ENCODE measurements at regions not wholly inside any gene's neighbourhood (a gene's known extent, or its start where the extent isn't known, plus 50 kb on each side); places are given as distances from the start of the nearest gene placed in this dataset.

GRCh38 chr6:169883316-169883715 lies 131.9 kb downstream of the ERMARD start:
- Mint-ChIP-seq H3K9me3 (no peaks in the 10 kb centered on the region), H3K4me3 (no peak overlapping the region), H3K36me3 (ENCODE audit: low read depth) (no peaks in the 10 kb centered on the region), H3K4me1 (ENCODE audit: low read depth) (no peaks in the 10 kb centered on the region), H3K27me3 (peaks cover 20% of the 10 kb centered on the region), H3K27ac (peak overlapping the region; percentile 45)

- Mint-ChIP-seq H3K4me3 (no peak overlapping the region), H3K27ac (no peak overlapping the region), H3K4me1 (ENCODE audit: low read depth) (no peaks in the 10 kb centered on the region), H3K9me3 (no peaks in the 10 kb centered on the region), H3K27me3 (peaks cover 19% of the 10 kb centered on the region), H3K36me3 (ENCODE audit: low read depth) (no peaks in the 10 kb centered on the region)
These were observed 130.6 kb downstream of the ERMARD start for GRCh38 chr6:169881976-169882375.

- no peaks in the 10 kb centered on the region for H3K9me3 Mint-ChIP-seq
- no peaks in the 10 kb centered on the region for H3K36me3 Mint-ChIP-seq (ENCODE audit: low read depth)
- no peak overlapping the region for H3K4me3 Mint-ChIP-seq
- H3K4me1 Mint-ChIP-seq (ENCODE audit: low read depth), result no peaks in the 10 kb centered on the region
- peaks cover 19% of the 10 kb centered on the region for H3K27me3 Mint-ChIP-seq
- no peak overlapping the region for H3K27ac Mint-ChIP-seq
These were observed 130.0 kb downstream of the ERMARD start for GRCh38 chr6:169881398-169881797.

GRCh38 chr6:169880516-169880915 lies 129.1 kb downstream of the ERMARD start:
- no peaks in the 10 kb centered on the region for H3K36me3 Mint-ChIP-seq (ENCODE audit: low read depth)

GRCh38 chr6:169869301-169869700 lies 117.9 kb downstream of the ERMARD start:
- Mint-ChIP-seq H3K9me3 (no peaks in the 10 kb centered on the region), H3K4me3 (no peak overlapping the region), H3K27me3 (no peaks in the 10 kb centered on the region), H3K27ac (no peak overlapping the region), H3K36me3 (ENCODE audit: low read depth) (no peaks in the 10 kb centered on the region), H3K4me1 (ENCODE audit: low read depth) (peaks cover 6% of the 10 kb centered on the region)

More at GRCh38 chr6:169880516-169880915, 129.1 kb downstream of the ERMARD start:
- Mint-ChIP-seq H3K27ac (no peak overlapping the region), H3K27me3 (peaks cover 26% of the 10 kb centered on the region), H3K4me3 (no peak overlapping the region), H3K9me3 (no peaks in the 10 kb centered on the region), H3K4me1 (ENCODE audit: low read depth) (no peaks in the 10 kb centered on the region)

GRCh38 chr6:169868458-169868857 lies 117.0 kb downstream of the ERMARD start:
- H3K4me3 Mint-ChIP-seq, result no peak overlapping the region
- H3K36me3 Mint-ChIP-seq (ENCODE audit: low read depth), result no peaks in the 10 kb centered on the region
- H3K9me3 Mint-ChIP-seq, result no peaks in the 10 kb centered on the region
- H3K27me3 Mint-ChIP-seq, result no peaks in the 10 kb centered on the region
- no peak overlapping the region for H3K27ac Mint-ChIP-seq
- H3K4me1 Mint-ChIP-seq (ENCODE audit: low read depth), result peaks cover 6% of the 10 kb centered on the region

- no peak overlapping the region for H3K4me3 Mint-ChIP-seq
- H3K36me3 Mint-ChIP-seq (ENCODE audit: low read depth), result no peaks in the 10 kb centered on the region
- no peaks in the 10 kb centered on the region for H3K27me3 Mint-ChIP-seq
- peaks cover 6% of the 10 kb centered on the region for H3K4me1 Mint-ChIP-seq (ENCODE audit: low read depth)
- H3K9me3 Mint-ChIP-seq, result no peaks in the 10 kb centered on the region
- no peak overlapping the region for H3K27ac Mint-ChIP-seq
These were observed 116.3 kb downstream of the ERMARD start for GRCh38 chr6:169867751-169868191.

- Mint-ChIP-seq H3K27ac (no peak overlapping the region), H3K4me3 (no peak overlapping the region)
These were observed 115.5 kb downstream of the ERMARD start for GRCh38 chr6:169866668-169867521.

GRCh38 chr6:169866140-169866534 lies 114.7 kb downstream of the ERMARD start:
- Mint-ChIP-seq H3K27ac (no peak overlapping the region), H3K4me3 (no peak overlapping the region), H3K36me3 (ENCODE audit: low read depth) (no peaks in the 10 kb centered on the region), H3K27me3 (no peaks in the 10 kb centered on the region), H3K4me1 (ENCODE audit: low read depth) (peaks cover 6% of the 10 kb centered on the region), H3K9me3 (no peaks in the 10 kb centered on the region)

More at GRCh38 chr6:169866668-169867521, 115.5 kb downstream of the ERMARD start:
- Mint-ChIP-seq H3K9me3 (no peaks in the 10 kb centered on the region), H3K36me3 (ENCODE audit: low read depth) (no peaks in the 10 kb centered on the region), H3K27me3 (no peaks in the 10 kb centered on the region), H3K4me1 (ENCODE audit: low read depth) (peaks cover 6% of the 10 kb centered on the region)

- H3K9me3 Mint-ChIP-seq, result no peaks in the 10 kb centered on the region
These were observed 114.1 kb downstream of the ERMARD start for GRCh38 chr6:169865346-169866139.

GRCh38 chr6:169864148-169865020 lies 113.0 kb downstream of the ERMARD start:
- H3K4me1 Mint-ChIP-seq (ENCODE audit: low read depth), result peaks cover 17% of the 10 kb centered on the region
- H3K36me3 Mint-ChIP-seq (ENCODE audit: low read depth), result no peaks in the 10 kb centered on the region
- no peak overlapping the region for H3K27ac Mint-ChIP-seq
- H3K4me3 Mint-ChIP-seq, result no peak overlapping the region
- H3K27me3 Mint-ChIP-seq, result no peaks in the 10 kb centered on the region
- no peaks in the 10 kb centered on the region for H3K9me3 Mint-ChIP-seq

More at GRCh38 chr6:169865346-169866139, 114.1 kb downstream of the ERMARD start:
- Mint-ChIP-seq H3K4me1 (ENCODE audit: low read depth) (peaks cover 10% of the 10 kb centered on the region), H3K4me3 (no peak overlapping the region), H3K27me3 (no peaks in the 10 kb centered on the region), H3K36me3 (ENCODE audit: low read depth) (no peaks in the 10 kb centered on the region), H3K27ac (no peak overlapping the region)

GRCh38 chr6:169863710-169864109 lies 112.3 kb downstream of the ERMARD start:
- Mint-ChIP-seq H3K36me3 (ENCODE audit: low read depth) (no peaks in the 10 kb centered on the region), H3K9me3 (no peaks in the 10 kb centered on the region), H3K4me1 (ENCODE audit: low read depth) (peaks cover 17% of the 10 kb centered on the region), H3K27ac (no peak overlapping the region), H3K27me3 (no peaks in the 10 kb centered on the region), H3K4me3 (no peak overlapping the region)

- Mint-ChIP-seq H3K9me3 (no peaks in the 10 kb centered on the region), H3K4me1 (ENCODE audit: low read depth) (peaks cover 13% of the 10 kb centered on the region), H3K27me3 (no peaks in the 10 kb centered on the region), H3K27ac (no peak overlapping the region), H3K4me3 (no peak overlapping the region), H3K36me3 (ENCODE audit: low read depth) (no peaks in the 10 kb centered on the region)
These were observed 111.6 kb downstream of the ERMARD start for GRCh38 chr6:169862892-169863525.
